ENCODE measurements at regions not wholly inside any gene's neighbourhood (a gene's known extent, or its start where the extent isn't known, plus 50 kb on each side); places are given as distances from the start of the nearest gene placed in this dataset.

- intact Hi-C loops (cut with micrococcal nuclease; ENCODE audit: unreplicated experiment), result no loop called here
- Histone ChIP-seq H3K27me3 (ENCODE audit: control insufficient read depth in 1 of 2, insufficient read depth in 2 of 2, low read length in 2 of 2) (no peaks in the 10 kb centered on the region), H3K4me1 (ENCODE audit: insufficient read depth, low read length) (no peaks in the 10 kb centered on the region), H2AFZ (ENCODE audit: low read length) (no peak overlapping the region), H3K27ac (ENCODE audit: extremely low read length, insufficient read depth, low read length) (no peak overlapping the region), H3K4me3 (replicated peaks in 1 of 3; ENCODE audit: insufficient read depth in 1 of 3, low read depth in 2 of 3, low read length in 3 of 3) (no peak overlapping the region), H3K9ac (ENCODE audit: insufficient read depth, low read depth, low read length) (no peak overlapping the region), H3K36me3 (replicated peaks in 1 of 2; ENCODE audit: control insufficient read depth in 1 of 2, insufficient read depth in 2 of 2, low read length in 2 of 2) (no peaks in the 10 kb centered on the region), H3K4me2 (ENCODE audit: low read depth, low read length) (no peak overlapping the region), H3K79me2 (ENCODE audit: insufficient read depth, low read length) (no peaks in the 10 kb centered on the region), H4K20me1 (ENCODE audit: insufficient read depth, low read length) (no peaks in the 10 kb centered on the region), H3K9me3 (ENCODE audit: low read length) (no peaks in the 10 kb centered on the region)
- TF ChIP-seq ZBTB21 (CRISPR knock-in tag; IDR thresholded peaks at IDR 0.05) (no peak), TAF1 (CRISPR knock-in tag; IDR thresholded peaks at IDR 0.05) (no peak), REL (CRISPR knock-in tag; conservative IDR thresholded peaks at IDR 0.05) (no peak), BCL3 (CRISPR knock-in tag; IDR thresholded peaks at IDR 0.05) (no peak), PTBP1 (IDR thresholded peaks at IDR 0.05; ENCODE audit: low read depth, low read length, poor library complexity, severe bottlenecking) (no peak), ZZZ3 (CRISPR knock-in tag; IDR thresholded peaks at IDR 0.05; ENCODE audit: borderline replicate concordance) (no peak), CHCHD3 (CRISPR knock-in tag; IDR thresholded peaks at IDR 0.05) (no peak), ZNF446 (CRISPR knock-in tag; IDR thresholded peaks at IDR 0.05) (no peak)
- in situ Hi-C loops (cut with HindIII; ENCODE audit: extremely low pct_ligation_motif_present, low pct_unique_long_range_greater_than_20kb), result no loop called here
- no peak for DNase-seq (ENCODE audit: low spot score)
- no peak for FAIRE-seq
- no peak for ATAC-seq
- POLR2A ChIA-PET, result no interaction called here
- CTCF ChIA-PET (ENCODE audit: low intra/inter-chr PET ratio, low total read pairs), result no interaction called here
- BruUV-seq (replicated peaks), result no TSS peak
Observed at GRCh38 chr1:96552451-96552850, 169.1 kb upstream of the PTBP2 start.

GRCh38 chr1:96553811-96554210 lies 167.8 kb upstream of the PTBP2 start:
- WGBS (ENCODE audit: low lambda C conversion rate), result 4% methylated on average over 1 of the region's 1 CpG
- Histone ChIP-seq H3K27ac (ENCODE audit: extremely low read length, insufficient read depth, low read length) (no peak overlapping the region), H3K27me3 (ENCODE audit: control insufficient read depth in 1 of 2, insufficient read depth in 2 of 2, low read length in 2 of 2) (no peaks in the 10 kb centered on the region), H3K36me3 (replicated peaks in 1 of 2; ENCODE audit: control insufficient read depth in 1 of 2, insufficient read depth in 2 of 2, low read length in 2 of 2) (no peaks in the 10 kb centered on the region), H3K4me3 (replicated peaks in 1 of 3; ENCODE audit: insufficient read depth in 1 of 3, low read depth in 2 of 3, low read length in 3 of 3) (no peak overlapping the region), H3K79me2 (ENCODE audit: insufficient read depth, low read length) (no peaks in the 10 kb centered on the region), H3K4me1 (ENCODE audit: insufficient read depth, low read length) (no peaks in the 10 kb centered on the region), H3K9ac (ENCODE audit: insufficient read depth, low read depth, low read length) (no peak overlapping the region), H4K20me1 (ENCODE audit: insufficient read depth, low read length) (no peaks in the 10 kb centered on the region), H3K9me3 (ENCODE audit: low read length) (no peaks in the 10 kb centered on the region), H2AFZ (ENCODE audit: low read length) (no peak overlapping the region), H3K4me2 (ENCODE audit: low read depth, low read length) (no peak overlapping the region)
- POLR2A ChIA-PET, result no interaction called here
- FAIRE-seq (no peak), DNase-seq (ENCODE audit: low spot score) (no peak), ATAC-seq (no peak)
- in situ Hi-C loops (cut with HindIII; ENCODE audit: extremely low pct_ligation_motif_present, low pct_unique_long_range_greater_than_20kb) (no loop called here), intact Hi-C loops (cut with micrococcal nuclease; ENCODE audit: unreplicated experiment) (no loop called here)
- CTCF ChIA-PET (ENCODE audit: low intra/inter-chr PET ratio, low total read pairs), result no interaction called here
- BruUV-seq (replicated peaks), result no TSS peak
- TF ChIP-seq, protein P1, sequence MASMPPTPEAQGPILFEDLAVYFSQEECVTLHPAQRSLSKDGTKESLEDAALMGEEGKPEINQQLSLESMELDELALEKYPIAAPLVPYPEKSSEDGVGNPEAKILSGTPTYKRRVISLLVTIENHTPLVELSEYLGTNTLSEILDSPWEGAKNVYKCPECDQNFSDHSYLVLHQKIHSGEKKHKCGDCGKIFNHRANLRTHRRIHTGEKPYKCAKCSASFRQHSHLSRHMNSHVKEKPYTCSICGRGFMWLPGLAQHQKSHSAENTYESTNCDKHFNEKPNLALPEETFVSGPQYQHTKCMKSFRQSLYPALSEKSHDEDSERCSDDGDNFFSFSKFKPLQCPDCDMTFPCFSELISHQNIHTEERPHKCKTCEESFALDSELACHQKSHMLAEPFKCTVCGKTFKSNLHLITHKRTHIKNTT (CRISPR knock-in tag; IDR thresholded peaks at IDR 0.05), result no peak
- no peak for TF ChIP-seq ZNF639 (CRISPR knock-in tag; conservative IDR thresholded peaks at IDR 0.05)
- TF ChIP-seq PTBP1 (IDR thresholded peaks at IDR 0.05; ENCODE audit: low read depth, low read length, poor library complexity, severe bottlenecking), result no peak
- no peak for TF ChIP-seq MYC (CRISPR knock-in tag; IDR thresholded peaks at IDR 0.05; ENCODE audit: borderline replicate concordance)
- TF ChIP-seq ZNF3 (CRISPR knock-in tag; IDR thresholded peaks at IDR 0.05), result no peak
